OCI-LY1 (cell line): ENCODE measurements at regions not wholly inside any gene's neighbourhood (a gene's known extent, or its start where the extent isn't known, plus 50 kb on each side); places are given as distances from the start of the nearest gene placed in this dataset.
A peak's percentile ranks its signal among the peaks of the same experiment; 100 is the strongest.

Experiments used
- H2AFZ ChIP-seq: fragments of 200-600 bp; sonication (generic), shearing (Covaris generic); 2 replicates; pipeline ENCODE4 v1.6.0; 2014; ENCODE audit warnings: antibody characterized with exemption, mild to moderate bottlenecking, low read length
- H3F3A ChIP-seq: fragments of 200-600 bp; sonication (generic), shearing (Covaris generic); 2 replicates; pipeline ENCODE4 v1.6.0; 2014; ENCODE audit warnings: mild to moderate bottlenecking, antibody characterized with exemption, low read length, moderate library complexity; ENCODE audit not compliant: insufficient read depth
- H3K27ac ChIP-seq: fragments of 200-600 bp; sonication (generic); 2 replicates; pipeline ENCODE4 v1.5.1; 2014; ENCODE audit warnings: low read length, mixed run types, mild to moderate bottlenecking, low read depth; ENCODE audit not compliant: poor library complexity, severe bottlenecking
- H3K27me3 ChIP-seq: fragments of 200-600 bp; sonication (generic); 2 replicates; pipeline ENCODE4 v1.6.0; 2014; ENCODE audit warnings: antibody characterized with exemption, mild to moderate bottlenecking, low read length, moderate library complexity; ENCODE audit not compliant: insufficient read depth
- H3K36me3 ChIP-seq: fragments of 200-600 bp; sonication (generic); 2 replicates; pipeline ENCODE4 v1.6.1; 2014; ENCODE audit warnings: mild to moderate bottlenecking, antibody characterized with exemption, low read length, moderate library complexity, mixed read lengths; ENCODE audit not compliant: insufficient read depth
- H3K4me1 ChIP-seq: fragments of 200-600 bp; sonication (generic); 2 replicates; pipeline ENCODE4 v1.5.1; 2014; ENCODE audit warnings: mild to moderate bottlenecking, low read length, moderate library complexity; ENCODE audit not compliant: insufficient read depth, severe bottlenecking
- H3K4me2 ChIP-seq: fragments of 200-600 bp; sonication (generic), shearing (Covaris generic); 2 replicates; pipeline ENCODE4 v1.6.1; 2014; ENCODE audit warnings: low read length
- H3K4me3 ChIP-seq: fragments of 200-600 bp; sonication (generic); 2 replicates; pipeline ENCODE4 v1.5.1; 2014; ENCODE audit warnings: low read length, low read depth, mild to moderate bottlenecking, mixed read lengths; ENCODE audit not compliant: poor library complexity, severe bottlenecking
- H3K79me2 ChIP-seq: fragments of 200-600 bp; shearing (Covaris generic); 2 replicates; pipeline ENCODE4 v1.6.1; 2016; ENCODE audit warnings: mixed run types, low read length, mixed read lengths; ENCODE audit not compliant: insufficient read depth
- H3K9ac ChIP-seq: fragments of 200-600 bp; sonication (generic), shearing (Covaris generic); 2 replicates; pipeline ENCODE4 v1.6.1; 2014; ENCODE audit warnings: mild to moderate bottlenecking, low read length, mixed read lengths
- H3K9me2 ChIP-seq: fragments of 200-600 bp; sonication (generic), shearing (Covaris generic); 2 replicates; pipeline ENCODE4 v1.6.1; 2014; ENCODE audit warnings: low read depth, mild to moderate bottlenecking, low read length, mixed read lengths
- H3K9me3 ChIP-seq: fragments of 200-600 bp; shearing (Covaris generic); 2 replicates; pipeline ENCODE4 v1.6.1; 2014; ENCODE audit warnings: low read length, mixed read lengths
- H4K20me1 ChIP-seq: fragments of 200-600 bp; sonication (generic), shearing (Covaris generic); 2 replicates; pipeline ENCODE4 v1.6.0; 2016; ENCODE audit warnings: mild to moderate bottlenecking, low read length; ENCODE audit not compliant: insufficient read depth
- CTCF ChIP-seq: fragments of 200-600 bp; sonication (generic), shearing (Covaris generic); IDR thresholded peaks from 2 replicates; pipeline ENCODE4 v1.5.1; 2017; ENCODE audit warnings: mild to moderate bottlenecking, antibody characterized with exemption, low read length, moderate library complexity, mixed read lengths
- EZH2 ChIP-seq: fragments of 200-600 bp; sonication (generic), shearing (Covaris generic); IDR thresholded peaks from 2 replicates; pipeline ENCODE4 v1.8.0; 2017; ENCODE audit warnings: borderline replicate concordance, mixed run types, mild to moderate bottlenecking, antibody characterized with exemption, low read length, moderate library complexity, mixed read lengths

GRCh38 chr13:53778937-53779336 is 750.3 kb downstream of the OLFM4 start:
- TF ChIP-seq EZH2 (no peak), CTCF (no peak)
- no peaks in the 10 kb centered on the region for H3K9me2 ChIP-seq
- H3K9me3 ChIP-seq, result no peaks in the 10 kb centered on the region
- no peaks in the 10 kb centered on the region for H3K79me2 ChIP-seq
- no peaks in the 10 kb centered on the region for H3K27me3 ChIP-seq
- H2AFZ ChIP-seq, result no peak overlapping the region
- H3F3A ChIP-seq, result no peaks in the 10 kb centered on the region
- H3K4me1 ChIP-seq, result no peaks in the 10 kb centered on the region
- no peak overlapping the region for H3K27ac ChIP-seq
- no peak overlapping the region for H3K9ac ChIP-seq
- no peaks in the 10 kb centered on the region for H4K20me1 ChIP-seq
- H3K36me3 ChIP-seq, result no peaks in the 10 kb centered on the region
- H3K4me3 ChIP-seq, result no peak overlapping the region
- no peak overlapping the region for H3K4me2 ChIP-seq

- no peaks in the 10 kb centered on the region for H3K36me3 ChIP-seq
- no peak overlapping the region for H3K27ac ChIP-seq
- H3K4me2 ChIP-seq, result no peak overlapping the region
- no peaks in the 10 kb centered on the region for H3F3A ChIP-seq
- H4K20me1 ChIP-seq, result no peaks in the 10 kb centered on the region
- no peaks in the 10 kb centered on the region for H3K4me1 ChIP-seq
- H3K4me3 ChIP-seq, result no peak overlapping the region
- TF ChIP-seq EZH2 (no peak), CTCF (no peak)
- no peaks in the 10 kb centered on the region for H3K27me3 ChIP-seq
- no peaks in the 10 kb centered on the region for H3K79me2 ChIP-seq
- H3K9me2 ChIP-seq, result no peaks in the 10 kb centered on the region
- no peaks in the 10 kb centered on the region for H3K9me3 ChIP-seq
- no peak overlapping the region for H3K9ac ChIP-seq
- H2AFZ ChIP-seq, result no peak overlapping the region
Observed at GRCh38 chr13:53781941-53782340, 753.3 kb downstream of the OLFM4 start.

GRCh38 chr13:53782488-53782961 is 753.9 kb downstream of the OLFM4 start:
- Histone ChIP-seq H3K4me1 (no peaks in the 10 kb centered on the region), H3K4me3 (no peak overlapping the region), H3K9me3 (no peaks in the 10 kb centered on the region), H3K4me2 (no peak overlapping the region), H3K79me2 (no peaks in the 10 kb centered on the region), H3K9ac (no peak overlapping the region), H4K20me1 (no peaks in the 10 kb centered on the region), H3K9me2 (no peaks in the 10 kb centered on the region), H2AFZ (no peak overlapping the region), H3K27ac (no peak overlapping the region), H3K36me3 (no peaks in the 10 kb centered on the region), H3F3A (no peaks in the 10 kb centered on the region), H3K27me3 (no peaks in the 10 kb centered on the region)
- TF ChIP-seq CTCF, result peak; percentile 71
- no peak for TF ChIP-seq EZH2
